ENCODE measurements at regions not wholly inside any gene's neighbourhood (a gene's known extent, or its start where the extent isn't known, plus 50 kb on each side); places are given as distances from the start of the nearest gene placed in this dataset.

DNA sequence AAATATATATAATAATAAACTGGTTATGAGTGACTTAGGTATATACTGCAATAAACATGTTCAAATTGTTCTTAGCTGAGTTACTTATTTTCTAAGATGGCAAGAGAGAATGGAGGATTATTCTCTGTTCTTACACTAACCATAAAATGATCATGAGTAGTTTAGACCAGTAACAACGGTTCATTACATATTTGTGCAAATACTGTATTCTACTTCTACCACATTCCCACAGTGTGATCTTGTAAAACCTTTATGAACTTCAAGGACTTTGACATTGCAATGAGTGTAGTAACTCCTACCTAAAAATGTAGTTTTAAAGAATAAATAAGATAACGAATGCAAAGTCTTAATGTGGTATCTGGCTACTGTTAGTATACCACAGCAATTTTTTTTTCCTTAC, 353.7 kb upstream of the NCAM2 start:
- Histone ChIP-seq H3K4me3 (no peak overlapping the region), H3K4me1 (no peaks in the 10 kb centered on the region), H3K9me3 (peaks cover 0 to 12% (median 0%) of the 10 kb centered on the region in 12 donors), H3K27me3 (no peaks in the 10 kb centered on the region), H3K27ac (no peak overlapping the region), H3K36me3 (no peaks in the 10 kb centered on the region)
- intact Hi-C loops (cut with DNase I): no loop called here
- DNase-seq: no peak
- no peak for ATAC-seq
- 67 to 77% (median 74%) methylated on average over 2 of the region's 2 CpGs for WGBS, 4 donors
- TF ChIP-seq, protein P1, sequence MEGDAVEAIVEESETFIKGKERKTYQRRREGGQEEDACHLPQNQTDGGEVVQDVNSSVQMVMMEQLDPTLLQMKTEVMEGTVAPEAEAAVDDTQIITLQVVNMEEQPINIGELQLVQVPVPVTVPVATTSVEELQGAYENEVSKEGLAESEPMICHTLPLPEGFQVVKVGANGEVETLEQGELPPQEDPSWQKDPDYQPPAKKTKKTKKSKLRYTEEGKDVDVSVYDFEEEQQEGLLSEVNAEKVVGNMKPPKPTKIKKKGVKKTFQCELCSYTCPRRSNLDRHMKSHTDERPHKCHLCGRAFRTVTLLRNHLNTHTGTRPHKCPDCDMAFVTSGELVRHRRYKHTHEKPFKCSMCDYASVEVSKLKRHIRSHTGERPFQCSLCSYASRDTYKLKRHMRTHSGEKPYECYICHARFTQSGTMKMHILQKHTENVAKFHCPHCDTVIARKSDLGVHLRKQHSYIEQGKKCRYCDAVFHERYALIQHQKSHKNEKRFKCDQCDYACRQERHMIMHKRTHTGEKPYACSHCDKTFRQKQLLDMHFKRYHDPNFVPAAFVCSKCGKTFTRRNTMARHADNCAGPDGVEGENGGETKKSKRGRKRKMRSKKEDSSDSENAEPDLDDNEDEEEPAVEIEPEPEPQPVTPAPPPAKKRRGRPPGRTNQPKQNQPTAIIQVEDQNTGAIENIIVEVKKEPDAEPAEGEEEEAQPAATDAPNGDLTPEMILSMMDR (IDR thresholded peaks at IDR 0.05): no peak
- no peak for TF ChIP-seq POLR2A (IDR thresholded peaks at IDR 0.05)

DNA sequence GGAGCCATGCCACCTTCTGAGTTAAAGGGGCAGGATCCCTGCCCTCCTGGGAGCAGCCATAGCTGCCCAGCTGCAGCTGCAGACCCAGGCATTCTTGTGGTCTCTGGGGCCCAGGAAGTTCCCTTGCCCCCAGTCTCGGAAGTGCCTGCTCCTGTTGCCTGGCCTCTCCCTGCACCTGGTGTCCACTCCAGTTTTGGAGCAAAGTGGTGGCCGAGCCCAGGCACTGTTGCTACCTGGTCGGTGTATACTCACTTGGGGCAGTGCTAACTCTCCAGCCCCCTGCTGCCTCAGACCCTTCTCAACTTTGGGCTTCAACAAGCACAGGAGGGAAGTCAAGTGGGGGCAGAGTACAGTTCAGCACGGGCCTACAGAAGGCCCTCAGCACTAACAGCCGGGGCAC, 352.9 kb upstream of the NCAM2 start:
- intact Hi-C loops (cut with DNase I): no loop called here
- TF ChIP-seq, protein P1 (IDR thresholded peaks at IDR 0.05): no peak
- TF ChIP-seq POLR2A (IDR thresholded peaks at IDR 0.05): no peak
- H3K36me3 ChIP-seq: no peaks in the 10 kb centered on the region
- WGBS, 4 donors: 82 to 88% (median 84%) methylated on average over 5 of the region's 5 CpGs
- no peaks in the 10 kb centered on the region for H3K27me3 ChIP-seq
- ATAC-seq (no peak), DNase-seq (peak in 1 of 5 donors; percentile 39)
- H3K27ac ChIP-seq: no peak overlapping the region
- H3K4me3 ChIP-seq: no peak overlapping the region
- no peaks in the 10 kb centered on the region for H3K4me1 ChIP-seq
- peaks cover 0 to 18% (median 0%) of the 10 kb centered on the region in 12 donors for H3K9me3 ChIP-seq

DNA sequence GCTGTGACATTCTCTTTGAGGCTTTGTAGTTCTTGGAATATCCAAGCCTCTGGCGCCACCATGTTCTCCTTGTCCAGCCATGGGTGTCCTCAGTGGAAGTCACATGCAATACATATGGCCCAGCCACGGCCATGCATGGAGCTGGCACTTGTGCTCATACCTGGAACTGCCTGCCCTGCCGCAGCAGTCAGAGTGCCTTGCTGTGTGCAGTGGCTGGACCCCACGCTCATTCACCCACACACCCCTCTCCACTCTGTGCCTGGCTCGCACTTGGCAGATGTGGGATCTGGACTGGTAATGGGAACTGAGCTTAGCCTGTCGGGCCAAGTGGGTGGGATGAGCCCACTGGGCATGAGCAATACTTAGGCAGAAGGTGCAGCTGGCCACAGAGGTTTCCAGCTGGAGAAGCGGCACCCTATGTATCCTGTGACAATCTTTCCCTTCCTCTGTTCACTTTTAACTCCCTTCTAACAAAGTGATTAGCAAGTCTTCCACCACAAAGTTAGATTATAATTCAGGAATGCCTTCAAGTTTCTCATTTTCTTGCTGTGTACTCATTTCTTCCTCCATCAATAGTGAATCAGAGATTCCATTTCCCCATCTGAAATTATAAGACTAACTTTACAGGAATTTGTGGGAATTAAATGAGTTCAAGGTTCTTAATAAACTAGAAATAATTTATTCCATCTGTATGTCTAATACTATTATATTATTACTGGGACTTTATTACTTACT, 351.6 kb upstream of the NCAM2 start:
- Histone ChIP-seq H3K27ac (no peak overlapping the region), H3K36me3 (no peaks in the 10 kb centered on the region), H3K4me1 (no peaks in the 10 kb centered on the region), H3K4me3 (no peak overlapping the region), H3K27me3 (no peaks in the 10 kb centered on the region), H3K9me3 (peaks cover 0 to 18% (median 0%) of the 10 kb centered on the region in 12 donors)
- WGBS, 4 donors: 83 to 88% (median 86%) methylated on average over 7 of the region's 7 CpGs
- ATAC-seq: no peak
- DNase-seq: peak in 1 of 5 donors; percentile 29
- intact Hi-C loops (cut with DNase I): no loop called here
- TF ChIP-seq, protein P1 (IDR thresholded peaks at IDR 0.05): no peak
- no peak for TF ChIP-seq POLR2A (IDR thresholded peaks at IDR 0.05)

DNA sequence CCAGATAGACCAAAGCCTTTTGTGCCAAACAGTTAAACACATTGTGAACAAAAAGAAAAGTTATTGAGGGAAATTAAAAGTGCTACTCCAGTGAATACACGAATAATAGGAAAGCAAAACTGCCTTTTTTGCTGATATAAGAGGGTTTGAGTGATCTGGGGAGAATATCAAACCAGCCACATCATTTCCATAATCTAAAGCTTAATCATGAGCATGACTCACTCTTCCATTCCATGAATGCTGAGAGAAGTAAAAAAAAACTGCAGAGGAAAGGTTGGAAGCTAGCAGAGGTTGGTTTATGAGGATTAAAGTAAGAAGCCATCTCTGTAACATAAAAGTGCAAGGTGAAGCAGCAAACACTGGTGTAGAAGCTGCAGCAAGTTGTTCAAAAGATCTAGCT, 350.6 kb upstream of the NCAM2 start:
- H3K9me3 ChIP-seq: peaks cover 0 to 18% (median 0%) of the 10 kb centered on the region in 12 donors
- no peak for DNase-seq
- H3K27ac ChIP-seq: no peak overlapping the region
- intact Hi-C loops (cut with DNase I): no loop called here
- no peaks in the 10 kb centered on the region for H3K36me3 ChIP-seq
- ATAC-seq: no peak
- no peaks in the 10 kb centered on the region for H3K4me1 ChIP-seq
- no peaks in the 10 kb centered on the region for H3K27me3 ChIP-seq
- TF ChIP-seq POLR2A (IDR thresholded peaks at IDR 0.05): no peak
- TF ChIP-seq, protein P1 (IDR thresholded peaks at IDR 0.05): no peak
- no peak overlapping the region for H3K4me3 ChIP-seq
- WGBS, 4 donors: 35 to 62% (median 48%) methylated on average over 1 of the region's 1 CpG

All from heart left ventricle (tissue), 16 donors.